ENCODE measurements at regions not wholly inside any gene's neighbourhood (a gene's known extent, or its start where the extent isn't known, plus 50 kb on each side); places are given as distances from the start of the nearest gene placed in this dataset.

DNA sequence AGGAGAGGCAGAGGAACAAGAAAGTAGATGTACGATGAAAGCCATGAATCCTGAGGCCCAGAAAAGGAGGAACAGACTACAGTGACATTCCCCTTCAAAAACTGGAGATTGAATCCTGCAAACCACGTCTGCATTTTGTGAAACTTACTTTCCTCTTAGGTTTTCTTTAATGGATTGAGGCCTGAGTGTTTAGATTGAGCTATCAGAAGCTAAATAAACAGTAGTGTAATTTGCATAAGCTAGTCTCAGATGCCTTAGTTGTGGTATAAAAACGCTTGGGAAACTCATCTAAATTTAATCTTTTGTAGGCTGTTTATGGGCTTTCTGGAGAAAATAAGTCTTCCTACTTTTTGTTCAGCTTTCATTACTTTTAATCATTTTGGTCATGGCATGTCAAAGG, 94.8 kb upstream of the HDAC9 start:
- Mint-ChIP-seq H3K4me1 (no peaks in the 10 kb centered on the region), H3K4me3 (no peak overlapping the region), H3K9me3 (no peaks in the 10 kb centered on the region), H3K27me3 (peaks cover 3% of the 10 kb centered on the region), H3K36me3 (no peaks in the 10 kb centered on the region), H3K27ac (no peak overlapping the region)

GRCh38 chr7:18401757-18402156, 93.8 kb upstream of the HDAC9 start:
- Mint-ChIP-seq H3K4me1 (no peaks in the 10 kb centered on the region), H3K27me3 (peaks cover 2% of the 10 kb centered on the region), H3K4me3 (no peak overlapping the region), H3K36me3 (no peaks in the 10 kb centered on the region), H3K27ac (no peak overlapping the region), H3K9me3 (no peaks in the 10 kb centered on the region)

DNA sequence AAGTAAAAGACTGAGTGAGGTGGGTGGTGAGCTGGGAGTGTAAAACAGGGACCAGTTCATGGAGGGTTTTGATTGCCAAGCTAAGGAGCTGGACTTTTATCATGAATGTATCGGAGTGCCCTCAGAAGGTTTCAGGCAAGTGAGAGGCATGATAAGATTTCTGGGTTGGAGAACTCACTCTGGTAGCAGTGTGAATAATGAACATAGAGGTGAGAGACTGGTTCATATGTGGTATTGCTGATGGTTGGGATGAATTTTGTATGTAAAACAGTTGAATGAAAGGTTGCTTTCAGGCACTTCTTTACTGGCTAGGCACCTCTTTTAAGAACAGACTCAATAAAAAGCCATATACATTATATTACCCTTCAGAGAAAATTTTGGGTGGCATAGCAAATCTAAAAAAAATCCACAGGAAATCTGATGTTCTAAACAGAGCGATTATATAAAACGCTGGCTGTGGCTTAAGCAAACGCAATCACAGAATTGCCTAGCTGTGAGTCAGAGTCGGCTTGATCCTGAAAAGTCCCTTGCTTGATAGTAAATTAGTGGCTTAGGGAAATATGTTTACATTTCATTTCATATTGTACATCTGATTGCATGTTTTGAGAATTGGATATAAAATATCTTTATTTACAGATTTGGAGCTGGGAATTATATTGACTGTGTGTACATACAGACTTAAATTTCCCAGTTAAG, 92.9 kb upstream of the HDAC9 start:
- Mint-ChIP-seq H3K27me3 (no peaks in the 10 kb centered on the region), H3K4me3 (no peak overlapping the region), H3K9me3 (peaks cover 4% of the 10 kb centered on the region), H3K4me1 (no peaks in the 10 kb centered on the region), H3K27ac (no peak overlapping the region), H3K36me3 (no peaks in the 10 kb centered on the region)

- Mint-ChIP-seq H3K36me3 (no peaks in the 10 kb centered on the region), H3K4me3 (no peak overlapping the region), H3K27me3 (no peaks in the 10 kb centered on the region), H3K9me3 (peaks cover 4% of the 10 kb centered on the region), H3K27ac (no peak overlapping the region), H3K4me1 (no peaks in the 10 kb centered on the region)
Measured at GRCh38 chr7:18405726-18406125, 89.8 kb upstream of the HDAC9 start.

DNA sequence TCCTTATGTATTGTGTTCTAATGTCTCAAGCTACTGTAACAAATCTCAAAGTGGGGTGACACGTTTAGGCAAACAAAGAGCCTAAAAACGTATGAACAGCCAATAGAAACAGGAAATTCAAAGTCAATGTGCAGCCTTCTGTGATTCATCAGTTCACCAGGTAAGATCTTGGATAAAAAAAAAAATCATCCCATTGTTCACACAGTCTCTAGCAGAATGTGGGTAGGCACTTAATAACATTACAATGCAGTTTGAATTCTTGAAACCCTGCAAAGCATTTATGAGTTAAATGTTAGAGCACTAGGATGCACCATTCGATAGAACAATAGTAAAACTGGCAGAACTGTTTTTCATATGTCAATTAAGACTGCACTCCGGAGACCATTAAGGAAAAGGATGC, 88.2 kb upstream of the HDAC9 start:
- H3K4me1 Mint-ChIP-seq: no peaks in the 10 kb centered on the region
- no peak overlapping the region for H3K4me3 Mint-ChIP-seq
- no peaks in the 10 kb centered on the region for H3K36me3 Mint-ChIP-seq
- peaks cover 4% of the 10 kb centered on the region for H3K9me3 Mint-ChIP-seq
- no peak overlapping the region for H3K27ac Mint-ChIP-seq
- H3K27me3 Mint-ChIP-seq: no peaks in the 10 kb centered on the region

GRCh38 chr7:18408461-18408860, 87.1 kb upstream of the HDAC9 start:
- Mint-ChIP-seq H3K9me3 (peaks cover 4% of the 10 kb centered on the region), H3K36me3 (no peaks in the 10 kb centered on the region), H3K27ac (no peak overlapping the region), H3K4me1 (no peaks in the 10 kb centered on the region), H3K27me3 (no peaks in the 10 kb centered on the region), H3K4me3 (no peak overlapping the region)

DNA sequence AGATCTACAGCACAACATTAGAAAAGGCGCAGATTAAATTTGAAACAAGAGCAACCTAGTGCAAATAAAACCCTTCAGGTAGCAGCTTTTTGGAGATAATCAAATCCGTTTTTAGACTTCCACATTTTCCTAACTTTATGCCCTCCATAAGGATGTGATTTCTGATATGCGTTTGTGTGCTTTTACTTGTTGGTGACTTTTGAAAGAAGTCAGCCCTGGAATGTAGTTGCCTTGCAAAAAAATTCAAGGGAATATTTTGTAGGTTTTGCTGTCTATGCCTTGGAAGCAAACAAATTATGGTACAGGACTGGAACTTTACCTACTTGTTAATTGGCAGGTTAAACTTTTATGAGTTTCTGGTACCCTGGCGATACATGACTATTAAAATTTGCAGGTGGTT, 86.7 kb upstream of the HDAC9 start:
- H3K27me3 Mint-ChIP-seq: no peaks in the 10 kb centered on the region
- H3K4me1 Mint-ChIP-seq: no peaks in the 10 kb centered on the region
- H3K27ac Mint-ChIP-seq: no peak overlapping the region
- H3K4me3 Mint-ChIP-seq: no peak overlapping the region
- H3K9me3 Mint-ChIP-seq: peaks cover 4% of the 10 kb centered on the region
- no peaks in the 10 kb centered on the region for H3K36me3 Mint-ChIP-seq

DNA sequence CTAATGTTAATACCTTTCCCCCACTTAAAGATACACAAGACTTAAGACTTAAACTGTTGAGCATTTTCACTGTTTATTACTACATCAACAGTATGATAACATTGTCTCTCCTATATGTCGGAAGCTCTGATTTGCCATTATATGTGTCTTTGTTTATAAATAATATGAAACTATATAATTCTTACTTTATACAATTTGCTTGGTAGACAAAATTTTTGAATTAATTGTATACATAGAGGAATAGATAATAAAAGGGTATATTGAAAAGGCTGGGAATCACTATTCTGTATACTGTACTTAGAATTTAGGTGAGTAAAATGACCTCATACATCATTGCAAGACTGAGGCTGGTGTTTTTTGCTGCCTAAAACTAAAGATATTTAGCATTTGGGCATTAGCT, 82.1 kb upstream of the HDAC9 start:
- no peak overlapping the region for H3K4me3 Mint-ChIP-seq
- H3K9me3 Mint-ChIP-seq: no peaks in the 10 kb centered on the region
- H3K27ac Mint-ChIP-seq: no peak overlapping the region
- no peaks in the 10 kb centered on the region for H3K36me3 Mint-ChIP-seq
- H3K27me3 Mint-ChIP-seq: no peaks in the 10 kb centered on the region
- H3K4me1 Mint-ChIP-seq: no peaks in the 10 kb centered on the region

DNA sequence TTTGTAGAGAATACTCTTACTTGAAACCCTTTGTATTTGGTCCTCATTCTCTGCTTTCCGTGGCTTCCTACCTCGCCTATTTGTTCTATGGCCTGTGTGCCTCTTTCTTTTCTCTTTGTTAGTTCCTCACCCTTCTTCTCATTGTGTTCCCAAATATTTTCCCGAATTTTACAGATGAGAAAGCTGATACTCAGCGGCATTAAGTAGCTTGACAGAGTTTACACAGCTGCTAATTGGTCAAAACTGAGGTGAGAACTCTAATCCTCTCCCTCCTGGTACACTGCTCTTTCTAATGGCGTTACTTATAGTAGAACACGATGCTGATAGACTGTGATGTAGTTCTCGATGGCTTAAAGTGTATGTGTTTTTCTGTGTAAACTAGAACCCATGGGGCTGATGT, 80.7 kb upstream of the HDAC9 start:
- Mint-ChIP-seq H3K4me1 (no peaks in the 10 kb centered on the region), H3K4me3 (no peak overlapping the region), H3K27me3 (no peaks in the 10 kb centered on the region), H3K36me3 (no peaks in the 10 kb centered on the region), H3K27ac (no peak overlapping the region), H3K9me3 (no peaks in the 10 kb centered on the region)

GRCh38 chr7:18416988-18417387, 78.6 kb upstream of the HDAC9 start:
- H3K27ac Mint-ChIP-seq: no peak overlapping the region
- H3K4me1 Mint-ChIP-seq: no peaks in the 10 kb centered on the region
- H3K36me3 Mint-ChIP-seq: no peaks in the 10 kb centered on the region
- H3K9me3 Mint-ChIP-seq: no peaks in the 10 kb centered on the region
- no peaks in the 10 kb centered on the region for H3K27me3 Mint-ChIP-seq
- H3K4me3 Mint-ChIP-seq: no peak overlapping the region

DNA sequence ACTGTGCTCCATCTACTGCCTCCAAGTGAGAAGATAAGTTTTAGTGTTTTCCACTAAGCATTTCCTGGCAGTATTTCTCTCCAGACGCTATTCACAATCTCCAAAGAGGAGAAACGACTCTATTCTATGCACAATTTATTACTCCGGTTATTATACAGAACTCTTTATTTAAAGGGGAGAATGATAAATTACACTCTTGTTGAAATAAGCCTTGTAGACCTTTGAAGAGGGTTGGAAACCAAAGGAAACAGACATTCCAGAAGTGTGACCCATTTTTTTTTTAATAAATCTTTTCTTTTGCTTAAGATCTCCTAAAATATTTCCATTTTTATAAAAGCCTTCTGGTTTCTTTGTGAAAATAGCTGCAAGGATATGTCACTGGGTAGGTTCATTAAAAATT, 76.1 kb upstream of the HDAC9 start:
- H3K9me3 Mint-ChIP-seq: no peaks in the 10 kb centered on the region
- no peak overlapping the region for H3K27ac Mint-ChIP-seq
- no peaks in the 10 kb centered on the region for H3K27me3 Mint-ChIP-seq
- H3K4me1 Mint-ChIP-seq: no peaks in the 10 kb centered on the region
- no peak overlapping the region for H3K4me3 Mint-ChIP-seq
- no peaks in the 10 kb centered on the region for H3K36me3 Mint-ChIP-seq

DNA sequence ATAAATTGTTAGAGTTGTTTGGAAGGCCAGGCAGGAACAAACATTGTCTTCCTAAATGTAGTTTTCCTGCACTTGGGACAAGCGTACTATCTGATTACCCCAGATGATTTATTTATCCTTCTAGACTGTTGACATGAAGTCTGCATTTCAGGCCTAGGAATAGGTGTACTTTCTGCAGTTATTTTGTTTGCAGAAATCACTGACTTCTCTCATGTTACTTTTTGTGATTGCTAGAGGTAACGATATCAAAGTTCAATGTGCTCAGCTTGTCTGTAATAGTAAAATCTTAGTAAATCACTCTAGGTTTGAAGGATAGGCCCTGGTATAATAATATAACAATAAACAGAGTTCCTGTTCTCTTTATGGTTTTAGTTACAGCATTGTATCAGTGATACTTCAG, 75.4 kb upstream of the HDAC9 start:
- no peaks in the 10 kb centered on the region for H3K27me3 Mint-ChIP-seq
- H3K4me1 Mint-ChIP-seq: no peaks in the 10 kb centered on the region
- H3K27ac Mint-ChIP-seq: no peak overlapping the region
- H3K4me3 Mint-ChIP-seq: no peak overlapping the region
- H3K36me3 Mint-ChIP-seq: no peaks in the 10 kb centered on the region
- H3K9me3 Mint-ChIP-seq: no peaks in the 10 kb centered on the region

DNA sequence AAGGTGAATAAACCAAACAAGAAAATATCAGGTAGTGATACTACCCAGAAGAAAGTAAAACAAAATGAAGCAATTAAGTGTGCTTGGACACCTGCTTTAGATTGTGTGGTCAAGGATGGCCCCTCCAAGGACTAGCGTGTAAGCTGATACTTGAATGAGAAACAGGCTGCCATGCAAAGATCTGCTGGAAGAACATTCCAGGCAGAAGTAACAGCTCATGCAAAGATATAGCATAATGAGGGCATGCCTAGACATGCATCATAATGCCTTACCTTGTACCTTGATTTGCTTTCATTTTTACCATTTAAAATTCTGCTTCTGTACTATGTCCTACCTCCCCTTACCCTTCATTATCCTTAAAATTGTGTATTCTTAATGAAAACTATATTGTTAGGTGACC, 74.8 kb upstream of the HDAC9 start:
- H3K36me3 Mint-ChIP-seq: no peaks in the 10 kb centered on the region
- H3K9me3 Mint-ChIP-seq: no peaks in the 10 kb centered on the region
- H3K4me3 Mint-ChIP-seq: no peak overlapping the region
- H3K4me1 Mint-ChIP-seq: no peaks in the 10 kb centered on the region
- no peaks in the 10 kb centered on the region for H3K27me3 Mint-ChIP-seq
- H3K27ac Mint-ChIP-seq: no peak overlapping the region

DNA sequence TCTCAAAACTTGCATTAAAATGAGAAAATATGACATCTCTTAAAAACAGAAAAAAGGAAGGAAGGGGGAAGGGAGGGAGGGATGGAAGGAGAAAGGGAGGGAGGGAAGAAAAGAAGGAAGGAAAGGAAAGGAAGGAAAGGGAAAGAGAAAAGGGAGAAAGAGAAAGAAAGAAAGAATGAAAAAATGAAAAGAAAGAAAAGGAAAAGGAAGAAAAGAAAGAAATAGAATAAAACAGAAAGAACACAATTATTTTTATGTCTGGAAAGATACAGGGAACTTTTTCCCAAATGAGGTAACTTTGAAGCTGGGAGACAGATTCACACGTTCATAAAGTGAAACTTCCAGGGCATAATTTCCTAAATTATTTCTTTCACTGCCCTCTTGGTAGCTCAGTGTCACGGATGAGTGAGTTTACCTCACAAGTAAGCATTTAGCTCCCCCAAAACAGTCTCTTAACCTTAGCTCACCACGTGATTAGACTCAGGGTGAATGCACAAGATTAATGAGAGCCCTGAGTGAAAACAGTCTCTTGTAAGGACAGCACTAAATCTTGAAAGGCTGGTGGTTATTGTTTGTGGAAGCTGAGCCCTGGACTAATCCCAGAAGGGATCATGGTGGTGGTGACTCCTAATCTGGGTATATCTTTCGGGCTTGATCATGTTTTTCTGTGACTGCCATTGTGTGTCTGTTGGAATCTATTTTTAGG, 74.1 kb upstream of the HDAC9 start:
- H3K4me1 Mint-ChIP-seq: no peaks in the 10 kb centered on the region
- H3K27ac Mint-ChIP-seq: no peak overlapping the region
- H3K9me3 Mint-ChIP-seq: no peaks in the 10 kb centered on the region
- H3K36me3 Mint-ChIP-seq: no peaks in the 10 kb centered on the region
- no peak overlapping the region for H3K4me3 Mint-ChIP-seq
- no peaks in the 10 kb centered on the region for H3K27me3 Mint-ChIP-seq

DNA sequence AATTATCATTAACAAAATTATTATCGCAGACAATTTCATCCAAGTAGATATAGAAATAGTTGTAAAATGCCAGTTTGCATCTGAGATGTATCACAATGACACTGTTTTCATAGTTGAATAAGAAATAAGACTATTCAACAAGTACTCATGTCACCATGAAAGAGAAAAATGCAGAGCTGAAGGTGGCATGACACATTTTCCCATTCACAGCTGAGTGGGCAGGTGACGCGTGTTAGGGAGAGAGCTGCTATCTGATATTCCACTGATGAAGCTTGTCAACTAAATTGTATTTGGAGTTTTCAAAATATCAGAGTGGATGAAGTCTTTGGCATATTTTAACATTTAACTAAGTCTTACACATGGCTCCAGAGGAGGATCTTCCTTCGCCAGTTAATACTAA, 70.3 kb upstream of the HDAC9 start:
- H3K4me3 Mint-ChIP-seq: no peak overlapping the region
- H3K36me3 Mint-ChIP-seq: no peaks in the 10 kb centered on the region
- H3K27me3 Mint-ChIP-seq: no peaks in the 10 kb centered on the region
- no peaks in the 10 kb centered on the region for H3K9me3 Mint-ChIP-seq
- H3K4me1 Mint-ChIP-seq: no peaks in the 10 kb centered on the region
- no peak overlapping the region for H3K27ac Mint-ChIP-seq

DNA sequence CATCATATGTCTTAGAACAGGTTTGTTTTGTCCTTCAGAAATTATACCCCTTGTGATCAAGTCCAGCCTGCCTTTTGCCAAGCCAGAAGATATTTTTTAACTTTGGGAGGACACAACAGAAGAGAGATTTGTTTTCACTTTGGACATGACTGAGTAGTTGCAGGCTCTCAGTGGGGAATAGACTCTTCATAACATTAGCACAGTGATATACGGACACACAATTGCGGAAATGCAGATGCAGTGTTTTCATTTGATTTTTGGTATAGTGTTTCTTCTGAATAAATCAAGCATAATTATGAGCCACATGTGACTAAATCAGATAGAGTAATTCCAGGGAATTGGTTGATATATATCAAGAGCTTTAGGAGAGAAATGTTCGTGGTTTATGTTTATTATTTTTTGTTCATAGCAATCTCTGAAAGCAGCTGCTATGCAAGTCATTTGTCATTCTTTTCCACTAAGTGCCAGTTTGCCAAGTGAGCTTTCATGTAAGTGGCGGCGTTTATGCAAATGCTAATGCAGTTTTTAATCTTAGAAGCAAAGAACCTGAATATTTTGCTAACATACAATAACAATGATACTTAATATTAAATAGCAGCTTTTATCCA, 69.6 kb upstream of the HDAC9 start:
- no peak overlapping the region for H3K4me3 Mint-ChIP-seq
- H3K9me3 Mint-ChIP-seq: no peaks in the 10 kb centered on the region
- H3K36me3 Mint-ChIP-seq: no peaks in the 10 kb centered on the region
- H3K27ac Mint-ChIP-seq: no peak overlapping the region
- no peaks in the 10 kb centered on the region for H3K4me1 Mint-ChIP-seq
- no peaks in the 10 kb centered on the region for H3K27me3 Mint-ChIP-seq

Measured in activated naive CD4-positive, alpha-beta T cell treated with anti-CD3 and anti-CD28 coated beads, Interleukin-2, amount 50 U/mL, for 24 hours (primary cell).